ENCODE measurements at regions not wholly inside any gene's neighbourhood (a gene's known extent, or its start where the extent isn't known, plus 50 kb on each side); places are given as distances from the start of the nearest gene placed in this dataset.

DNA sequence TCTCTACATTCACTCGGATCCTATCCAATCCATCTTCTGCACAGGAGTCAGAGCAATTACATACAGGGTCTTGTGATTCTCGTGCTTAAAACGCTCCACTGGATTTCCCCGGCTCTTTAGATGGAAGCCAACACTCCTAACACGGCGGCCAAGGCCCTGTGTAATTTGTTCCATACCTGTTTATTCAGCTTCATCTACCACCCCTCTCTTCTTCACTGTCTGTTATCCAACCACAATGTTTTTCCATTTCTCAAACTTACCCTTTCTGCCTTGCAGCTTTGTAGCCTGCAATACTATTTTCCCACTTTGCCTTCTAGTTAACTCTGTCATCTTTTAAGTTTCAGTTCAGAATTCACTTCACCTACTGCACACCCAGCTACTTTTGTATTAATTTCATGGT lies 249.6 kb upstream of the USP25 start:
- TF ChIP-seq CTCF (IDR thresholded peaks at IDR 0.05; ENCODE audit: extremely low read depth, insufficient read depth, missing control alignments), result no peak
- DNase-seq (ENCODE audit: low spot score), result no peak
- in situ Hi-C loops (cut with MboI; ENCODE audit: low pct_unique_long_range_greater_than_20kb, low sequenced_read_pairs, unreplicated experiment), result loop anchor here (25.0 kb wide), 2 partner anchors 618 to 743 kb away; no protein-coding TSS in a partner anchor

GRCh38 chr21:15483138-15483780 lies 246.5 kb upstream of the USP25 start:
- DNase-seq (ENCODE audit: low spot score), result peak; percentile 48
- TF ChIP-seq CTCF (IDR thresholded peaks at IDR 0.05; ENCODE audit: extremely low read depth, insufficient read depth, missing control alignments), result peak; percentile 90
- in situ Hi-C loops (cut with MboI; ENCODE audit: low pct_unique_long_range_greater_than_20kb, low sequenced_read_pairs, unreplicated experiment), result loop anchor here (25.0 kb wide), 2 partner anchors 621 to 746 kb away; no protein-coding TSS in a partner anchor

DNA sequence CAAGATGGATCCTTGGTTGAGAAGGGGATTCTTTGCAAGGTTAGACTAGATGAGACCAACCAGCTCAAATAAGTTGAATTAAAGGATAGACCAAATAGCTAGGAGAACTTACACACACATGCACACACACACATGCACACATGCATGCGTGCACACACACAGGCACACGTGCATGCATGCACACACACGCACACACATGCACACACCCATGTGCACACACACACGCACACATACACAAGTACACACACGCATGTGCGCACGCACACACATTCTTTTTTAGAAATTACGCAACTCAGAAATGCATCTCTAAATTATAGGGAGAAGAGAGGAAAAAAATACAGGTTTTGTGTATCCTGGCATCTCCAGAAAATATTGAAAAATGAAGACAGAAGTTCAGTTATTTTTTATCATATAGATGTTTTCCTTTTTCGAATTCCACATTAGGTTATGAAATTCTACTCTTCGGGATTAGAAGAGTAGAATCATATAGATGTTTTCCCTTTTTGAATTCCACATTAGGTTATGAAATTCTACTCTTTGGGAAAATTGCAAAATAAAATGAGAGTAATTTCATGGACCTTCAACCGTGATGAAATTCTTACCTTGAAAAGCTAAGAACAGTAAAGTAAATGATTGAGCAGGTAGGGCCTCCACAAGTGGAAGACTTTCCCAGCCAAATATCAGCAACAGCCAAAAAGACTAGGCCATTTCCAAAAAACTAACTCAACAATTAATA lies 243.2 kb upstream of the USP25 start:
- no peak for TF ChIP-seq CTCF (IDR thresholded peaks at IDR 0.05; ENCODE audit: extremely low read depth, insufficient read depth, missing control alignments)
- DNase-seq (ENCODE audit: low spot score), result no peak
- in situ Hi-C loops (cut with MboI; ENCODE audit: low pct_unique_long_range_greater_than_20kb, low sequenced_read_pairs, unreplicated experiment), result loop anchor here (25.0 kb wide), 2 partner anchors 624 to 749 kb away; no protein-coding TSS in a partner anchor

GRCh38 chr21:15487196-15487550 lies 242.6 kb upstream of the USP25 start:
- in situ Hi-C loops (cut with MboI; ENCODE audit: low pct_unique_long_range_greater_than_20kb, low sequenced_read_pairs, unreplicated experiment), result loop anchor here (25.0 kb wide), 2 partner anchors 625 to 750 kb away; no protein-coding TSS in a partner anchor
- no peak for DNase-seq (ENCODE audit: low spot score)
- TF ChIP-seq CTCF (IDR thresholded peaks at IDR 0.05; ENCODE audit: extremely low read depth, insufficient read depth, missing control alignments), result no peak

DNA sequence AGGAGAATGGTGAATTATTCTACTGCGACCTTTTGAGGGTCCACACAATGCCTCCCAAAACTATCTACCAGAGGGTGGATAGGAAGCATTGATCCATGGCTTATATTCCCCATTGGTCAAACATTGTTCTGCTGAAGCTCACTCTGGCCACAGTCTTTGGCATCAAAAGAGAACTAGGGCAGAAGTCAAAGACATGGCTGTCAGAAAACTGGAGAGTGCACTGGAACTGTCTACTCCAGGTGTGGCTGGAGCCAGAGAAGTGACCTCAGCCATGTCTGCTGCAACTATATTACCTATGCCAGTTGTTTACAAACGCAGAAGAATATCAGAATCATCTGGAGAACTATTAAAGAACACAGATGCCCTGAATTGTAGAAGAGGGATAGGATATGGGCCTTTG lies 238.7 kb upstream of the USP25 start:
- DNase-seq (ENCODE audit: low spot score), result no peak
- no peak for TF ChIP-seq CTCF (IDR thresholded peaks at IDR 0.05; ENCODE audit: extremely low read depth, insufficient read depth, missing control alignments)
- in situ Hi-C loops (cut with MboI; ENCODE audit: low pct_unique_long_range_greater_than_20kb, low sequenced_read_pairs, unreplicated experiment), result loop anchor here (25.0 kb wide), 2 partner anchors 629 to 754 kb away; no protein-coding TSS in a partner anchor

DNA sequence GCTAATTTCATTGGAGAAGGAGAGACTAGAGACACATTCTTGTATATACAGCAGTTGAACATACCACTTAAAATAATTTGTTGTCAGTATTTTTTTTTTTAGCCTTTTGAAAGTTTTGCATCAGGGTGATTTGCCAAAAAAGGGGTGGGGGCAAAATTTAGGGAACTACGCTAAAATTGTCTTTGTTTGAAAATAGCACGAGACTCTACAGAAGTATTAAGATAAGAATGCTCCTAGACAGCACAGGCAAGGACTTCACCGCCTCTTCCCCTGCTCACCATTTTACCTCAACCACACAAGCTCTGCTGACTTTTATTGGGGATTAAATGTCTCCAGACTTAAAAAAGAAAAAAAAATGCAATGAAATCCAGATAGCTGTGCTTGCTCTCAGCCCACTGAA lies 236.1 kb upstream of the USP25 start:
- in situ Hi-C loops (cut with MboI; ENCODE audit: low pct_unique_long_range_greater_than_20kb, low sequenced_read_pairs, unreplicated experiment), result loop anchor here (25.0 kb wide), 2 partner anchors 631 to 756 kb away; no protein-coding TSS in a partner anchor
- no peak for TF ChIP-seq CTCF (IDR thresholded peaks at IDR 0.05; ENCODE audit: extremely low read depth, insufficient read depth, missing control alignments)
- DNase-seq (ENCODE audit: low spot score), result no peak
